GM12874 (cell line): ENCODE measurements at regions not wholly inside any gene's neighbourhood (a gene's known extent, or its start where the extent isn't known, plus 50 kb on each side); places are given as distances from the start of the nearest gene placed in this dataset.

Experiments
- CTCF ChIP-seq: IDR thresholded peaks from 2 replicates; pipeline ENCODE4 v1.5.1; 2011; ENCODE audit warnings: low read depth, mild to moderate bottlenecking, control low read depth, low read length, moderate library complexity; ENCODE audit not compliant: insufficient read depth

- TF ChIP-seq CTCF: no peak
Observed at GRCh38 chr16:52924162-52924561, 128.5 kb downstream of the CHD9NB start.

GRCh38 chr16:52921104-52921503, 131.6 kb downstream of the CHD9NB start:
- no peak for TF ChIP-seq CTCF

- no peak for TF ChIP-seq CTCF
Observed at GRCh38 chr16:52920331-52920730, 132.4 kb downstream of the CHD9NB start.

GRCh38 chr16:52914428-52914827, 138.3 kb downstream of the CHD9NB start:
- no peak for TF ChIP-seq CTCF

GRCh38 chr16:52912565-52913173, 140.0 kb downstream of the CHD9NB start:
- TF ChIP-seq CTCF: peak; percentile 75

- no peak for TF ChIP-seq CTCF
Observed at GRCh38 chr16:52906281-52906680, 146.4 kb downstream of the CHD9NB start.

GRCh38 chr16:52896478-52897164, 156.1 kb downstream of the CHD9NB start:
- TF ChIP-seq CTCF: no peak
